Bronchial epithelial cell (primary cell): ENCODE measurements at regions not wholly inside any gene's neighbourhood (a gene's known extent, or its start where the extent isn't known, plus 50 kb on each side); places are given as distances from the start of the nearest gene placed in this dataset.
A peak's percentile ranks its signal among the peaks of the same experiment; 100 is the strongest.
"Not testable (repeated sequence)": the region's sequence is repeated elsewhere in the genome, so short reads cannot be mapped to it uniquely, and the experiment has no call there.

Experiments used
- DNase-seq: peaks from one replicate; pipeline ENCODE4 v3.0.0-alpha.2; 2010; ENCODE audit warnings: low read depth
- FAIRE-seq: peaks from 2 replicates; lab custom pipeline; 2011; peaks lifted over from hg19 to GRCh38; lab: Jason Lieb, UNC
- H3K27me3 ChIP-seq: 2 replicates; pipeline ENCODE4 v1.5.1; 2011; ENCODE audit warnings: low read length; ENCODE audit not compliant: control insufficient read depth, insufficient read depth
- H3K36me3 ChIP-seq: 2 replicates; pipeline ENCODE4 v1.5.1; 2011; ENCODE audit warnings: low read length; ENCODE audit not compliant: control insufficient read depth, insufficient read depth
- H3K4me3 ChIP-seq: 2 replicates; pipeline ENCODE4 v1.5.1; 2011; ENCODE audit warnings: mild to moderate bottlenecking, low read depth, low read length, control low read depth
- TF ChIP-seq, protein P1 (sequence below): IDR thresholded peaks from 2 replicates; pipeline ENCODE4 v1.5.1; 2011; ENCODE audit warnings: mild to moderate bottlenecking, moderate library complexity, low read length, control low read depth, inconsistent platforms; ENCODE audit not compliant: insufficient read depth, severe bottlenecking

GRCh38 chr2:223487214-223487846 is 114.8 kb downstream of the SCG2 start:
- Histone ChIP-seq H3K36me3 (no peaks in the 10 kb centered on the region), H3K27me3 (no peaks in the 10 kb centered on the region), H3K4me3 (no peak overlapping the region)
- DNase-seq (no peak), FAIRE-seq (no peak)
- TF ChIP-seq, protein P1, sequence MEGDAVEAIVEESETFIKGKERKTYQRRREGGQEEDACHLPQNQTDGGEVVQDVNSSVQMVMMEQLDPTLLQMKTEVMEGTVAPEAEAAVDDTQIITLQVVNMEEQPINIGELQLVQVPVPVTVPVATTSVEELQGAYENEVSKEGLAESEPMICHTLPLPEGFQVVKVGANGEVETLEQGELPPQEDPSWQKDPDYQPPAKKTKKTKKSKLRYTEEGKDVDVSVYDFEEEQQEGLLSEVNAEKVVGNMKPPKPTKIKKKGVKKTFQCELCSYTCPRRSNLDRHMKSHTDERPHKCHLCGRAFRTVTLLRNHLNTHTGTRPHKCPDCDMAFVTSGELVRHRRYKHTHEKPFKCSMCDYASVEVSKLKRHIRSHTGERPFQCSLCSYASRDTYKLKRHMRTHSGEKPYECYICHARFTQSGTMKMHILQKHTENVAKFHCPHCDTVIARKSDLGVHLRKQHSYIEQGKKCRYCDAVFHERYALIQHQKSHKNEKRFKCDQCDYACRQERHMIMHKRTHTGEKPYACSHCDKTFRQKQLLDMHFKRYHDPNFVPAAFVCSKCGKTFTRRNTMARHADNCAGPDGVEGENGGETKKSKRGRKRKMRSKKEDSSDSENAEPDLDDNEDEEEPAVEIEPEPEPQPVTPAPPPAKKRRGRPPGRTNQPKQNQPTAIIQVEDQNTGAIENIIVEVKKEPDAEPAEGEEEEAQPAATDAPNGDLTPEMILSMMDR: no peak

DNA sequence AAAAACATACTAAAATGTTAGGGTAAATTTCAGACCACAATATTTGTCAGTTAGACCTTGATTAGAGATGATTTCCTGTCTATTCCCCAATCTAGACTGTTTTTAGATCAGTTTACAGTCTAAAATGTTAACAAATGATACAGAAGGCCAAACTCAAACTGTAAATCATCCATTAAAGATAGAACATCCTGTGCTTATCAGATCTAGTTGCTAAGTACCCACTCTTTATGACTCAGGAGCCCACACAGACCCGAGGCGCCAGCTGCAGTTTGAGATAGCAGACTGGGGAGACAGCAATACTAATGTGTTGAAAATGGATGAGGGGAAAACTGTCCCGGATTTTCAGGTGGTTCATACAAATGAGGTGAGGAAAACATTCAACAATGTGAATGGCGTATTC is 113.3 kb downstream of the SCG2 start:
- FAIRE-seq (no peak), DNase-seq (peak; percentile 21)
- Histone ChIP-seq H3K4me3 (no peak overlapping the region), H3K27me3 (no peaks in the 10 kb centered on the region), H3K36me3 (no peaks in the 10 kb centered on the region)
- TF ChIP-seq, protein P1: no peak

- DNase-seq (no peak), FAIRE-seq (no peak)
- TF ChIP-seq, protein P1: no peak
- no peaks in the 10 kb centered on the region for H3K27me3 ChIP-seq
- no peak overlapping the region for H3K4me3 ChIP-seq
- H3K36me3 ChIP-seq: no peaks in the 10 kb centered on the region
These were observed 107.7 kb downstream of the SCG2 start for GRCh38 chr2:223494496-223494895.

DNA sequence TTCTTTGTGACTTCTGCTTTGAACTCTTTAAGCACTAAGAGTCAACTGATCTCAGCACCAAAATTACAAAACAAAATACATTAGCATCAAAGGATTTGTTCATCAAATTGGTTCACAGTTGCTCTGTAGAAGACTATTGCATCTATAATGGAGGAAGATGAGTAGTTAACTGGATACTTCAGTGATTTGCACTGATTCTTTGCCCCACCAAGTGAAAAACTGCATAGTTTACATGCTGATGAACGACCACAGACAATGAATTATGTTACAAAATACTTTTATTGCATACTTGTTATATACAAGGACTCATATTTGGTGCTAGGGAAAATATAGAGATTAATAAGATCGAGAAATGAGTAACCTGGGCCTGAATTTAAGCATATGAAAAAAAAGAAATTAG is 107.2 kb downstream of the SCG2 start:
- no peaks in the 10 kb centered on the region for H3K27me3 ChIP-seq
- no peaks in the 10 kb centered on the region for H3K36me3 ChIP-seq
- DNase-seq: no peak
- FAIRE-seq: no peak
- TF ChIP-seq, protein P1: no peak
- H3K4me3 ChIP-seq: no peak overlapping the region

DNA sequence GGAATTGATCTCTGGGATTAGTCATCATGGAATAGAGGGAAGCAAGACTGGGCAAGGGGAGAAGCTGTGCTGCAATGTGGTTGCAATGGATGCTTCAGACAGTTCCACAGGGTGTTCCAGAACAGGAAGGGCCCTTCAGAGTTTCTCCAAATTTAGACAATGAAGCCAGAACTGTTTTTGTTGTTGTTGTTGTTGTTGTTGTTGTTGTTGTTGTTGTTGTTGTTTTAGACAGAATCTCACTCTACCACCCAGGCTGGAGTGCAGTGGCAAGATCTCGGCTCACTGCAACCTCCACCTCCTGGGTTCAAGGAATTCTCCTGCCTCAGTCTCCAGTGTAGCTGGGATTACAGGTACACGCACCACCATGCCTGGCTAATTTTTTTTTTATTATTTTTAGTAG is 105.3 kb downstream of the SCG2 start:
- H3K27me3 ChIP-seq, FAIRE-seq, H3K36me3 ChIP-seq, H3K4me3 ChIP-seq, DNase-seq: not testable (repeated sequence)

- TF ChIP-seq, protein P1: no peak
- DNase-seq (no peak), FAIRE-seq (no peak)
- no peak overlapping the region for H3K4me3 ChIP-seq
- H3K36me3 ChIP-seq: no peaks in the 10 kb centered on the region
- H3K27me3 ChIP-seq: no peaks in the 10 kb centered on the region
These were observed 101.5 kb downstream of the SCG2 start for GRCh38 chr2:223500709-223501108.
